ENCODE measurements at regions not wholly inside any gene's neighbourhood (a gene's known extent, or its start where the extent isn't known, plus 50 kb on each side); places are given as distances from the start of the nearest gene placed in this dataset.

GRCh38 chr21:35360870-35361570, 311.9 kb upstream of the RUNX1 start:
- TF ChIP-seq, protein P1, sequence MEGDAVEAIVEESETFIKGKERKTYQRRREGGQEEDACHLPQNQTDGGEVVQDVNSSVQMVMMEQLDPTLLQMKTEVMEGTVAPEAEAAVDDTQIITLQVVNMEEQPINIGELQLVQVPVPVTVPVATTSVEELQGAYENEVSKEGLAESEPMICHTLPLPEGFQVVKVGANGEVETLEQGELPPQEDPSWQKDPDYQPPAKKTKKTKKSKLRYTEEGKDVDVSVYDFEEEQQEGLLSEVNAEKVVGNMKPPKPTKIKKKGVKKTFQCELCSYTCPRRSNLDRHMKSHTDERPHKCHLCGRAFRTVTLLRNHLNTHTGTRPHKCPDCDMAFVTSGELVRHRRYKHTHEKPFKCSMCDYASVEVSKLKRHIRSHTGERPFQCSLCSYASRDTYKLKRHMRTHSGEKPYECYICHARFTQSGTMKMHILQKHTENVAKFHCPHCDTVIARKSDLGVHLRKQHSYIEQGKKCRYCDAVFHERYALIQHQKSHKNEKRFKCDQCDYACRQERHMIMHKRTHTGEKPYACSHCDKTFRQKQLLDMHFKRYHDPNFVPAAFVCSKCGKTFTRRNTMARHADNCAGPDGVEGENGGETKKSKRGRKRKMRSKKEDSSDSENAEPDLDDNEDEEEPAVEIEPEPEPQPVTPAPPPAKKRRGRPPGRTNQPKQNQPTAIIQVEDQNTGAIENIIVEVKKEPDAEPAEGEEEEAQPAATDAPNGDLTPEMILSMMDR (IDR thresholded peaks at IDR 0.05; ENCODE audit: insufficient read depth, low read length): no peak
- TF ChIP-seq GABPA (IDR thresholded peaks at IDR 0.05; ENCODE audit: low read depth): no peak

Measured in HL-60 (cell line).